ENCODE measurements at regions not wholly inside any gene's neighbourhood (a gene's known extent, or its start where the extent isn't known, plus 50 kb on each side); places are given as distances from the start of the nearest gene placed in this dataset.
"Not testable (repeated sequence)": the region's sequence is repeated elsewhere in the genome, so short reads cannot be mapped to it uniquely, and the experiment has no call there.

GRCh38 chr11:115974703-115975102, 470.5 kb upstream of the CADM1 start:
- peak overlapping the region; percentile 63 for H3K4me3 ChIP-seq (ENCODE audit: low read length)
- no peak for TF ChIP-seq RAD21 (conservative IDR thresholded peaks at IDR 0.05)
- TF ChIP-seq EP300 (conservative IDR thresholded peaks at IDR 0.05; ENCODE audit: poor library complexity, severe bottlenecking): no peak
- TF ChIP-seq CTCF (IDR thresholded peaks at IDR 0.05; ENCODE audit: poor library complexity, severe bottlenecking): no peak
- TF ChIP-seq REST (IDR thresholded peaks at IDR 0.05; ENCODE audit: borderline replicate concordance): no peak
- TF ChIP-seq TAF1 (IDR thresholded peaks at IDR 0.05; ENCODE audit: low read depth): no peak
- TF ChIP-seq SMC3 (conservative IDR thresholded peaks at IDR 0.05; ENCODE audit: poor library complexity): no peak
- TF ChIP-seq POLR2AphosphoS5 (IDR thresholded peaks at IDR 0.05): no peak
- no peak for TF ChIP-seq EZH2 (IDR thresholded peaks at IDR 0.05; ENCODE audit: borderline replicate concordance, insufficient read depth, low read length, poor library complexity, severe bottlenecking)
- TF ChIP-seq MXI1 (conservative IDR thresholded peaks at IDR 0.05; ENCODE audit: poor library complexity, severe bottlenecking): no peak
- no peak overlapping the region for H2AFZ ChIP-seq (ENCODE audit: low read depth, low read length)
- no peaks in the 10 kb centered on the region for H4K20me1 ChIP-seq (ENCODE audit: insufficient read depth)
- H3K9ac ChIP-seq (ENCODE audit: low read length): peak overlapping the region; percentile 75
- H3F3A ChIP-seq (ENCODE audit: insufficient read depth, low read length, poor library complexity, severe bottlenecking): peaks cover 5% of the 10 kb centered on the region
- no peaks in the 10 kb centered on the region for H3K9me2 ChIP-seq (ENCODE audit: insufficient read depth, low read length)
- peak overlapping the region; percentile 84 for H3K4me2 ChIP-seq (ENCODE audit: low read length)
- no peaks in the 10 kb centered on the region for H3K27me3 ChIP-seq (ENCODE audit: insufficient read depth, low read depth, low read length)
- H3K79me2 ChIP-seq (replicated peaks; ENCODE audit: insufficient read depth, low read length): no peaks in the 10 kb centered on the region
- no peaks in the 10 kb centered on the region for H3K36me3 ChIP-seq (ENCODE audit: insufficient read depth, low read length)
- H3K27ac ChIP-seq (ENCODE audit: low read length): peak overlapping the region; percentile 92
- no peaks in the 10 kb centered on the region for H3K9me3 ChIP-seq (ENCODE audit: low read length)

- H3K27ac ChIP-seq (ENCODE audit: low read length); H4K20me1 ChIP-seq (ENCODE audit: insufficient read depth); H3K9ac ChIP-seq (ENCODE audit: low read length); H3K79me2 ChIP-seq (replicated peaks; ENCODE audit: insufficient read depth, low read length); H3K9me3 ChIP-seq (ENCODE audit: low read length); H3F3A ChIP-seq (ENCODE audit: insufficient read depth, low read length, poor library complexity, severe bottlenecking); H3K27me3 ChIP-seq (ENCODE audit: insufficient read depth, low read depth, low read length); H2AFZ ChIP-seq (ENCODE audit: low read depth, low read length); H3K36me3 ChIP-seq (ENCODE audit: insufficient read depth, low read length); H3K4me2 ChIP-seq (ENCODE audit: low read length); H3K9me2 ChIP-seq (ENCODE audit: insufficient read depth, low read length); H3K4me3 ChIP-seq (ENCODE audit: low read length): not testable (repeated sequence)
Observed at GRCh38 chr11:115967203-115967602, 463.0 kb upstream of the CADM1 start.

All from neural cell (in vitro differentiated cells).